HG02642 (cell line): ENCODE measurements at regions not wholly inside any gene's neighbourhood (a gene's known extent, or its start where the extent isn't known, plus 50 kb on each side); places are given as distances from the start of the nearest gene placed in this dataset.
"Not testable (repeated sequence)": the region's sequence is repeated elsewhere in the genome, so short reads cannot be mapped to it uniquely, and the experiment has no call there.

ENCODE experiments used
- ATAC-seq: cut with Tn5 transposase; IDR thresholded peaks from one replicate; pipeline ENCODE4 v1.9.1; 2021; ENCODE audit warnings: mild to moderate bottlenecking; ENCODE audit not compliant: unreplicated experiment, poor library complexity

- ATAC-seq: no peak
These were observed 186.8 kb downstream of the FRK start for GRCh38 chr6:115873901-115874300.

- ATAC-seq: no peak
These were observed 190.2 kb downstream of the FRK start for GRCh38 chr6:115870464-115870863.

GRCh38 chr6:115865914-115866313 is 194.8 kb downstream of the FRK start:
- no peak for ATAC-seq

- no peak for ATAC-seq
These were observed 197.5 kb downstream of the FRK start for GRCh38 chr6:115863211-115863610.

- ATAC-seq: not testable (repeated sequence)
These were observed 199.0 kb downstream of the FRK start for GRCh38 chr6:115861658-115862057.

- ATAC-seq: not testable (repeated sequence)
These were observed 201.1 kb downstream of the FRK start for GRCh38 chr6:115859577-115859976.

GRCh38 chr6:115854866-115855665 is 205.6 kb downstream of the FRK start:
- no peak for ATAC-seq

- ATAC-seq: no peak
These were observed 213.0 kb downstream of the FRK start for GRCh38 chr6:115847671-115848070.

- ATAC-seq: no peak
These were observed 216.7 kb downstream of the FRK start for GRCh38 chr6:115843945-115844344.

GRCh38 chr6:115842338-115842737 is 218.4 kb downstream of the FRK start:
- no peak for ATAC-seq

GRCh38 chr6:115839583-115840181 is 221.0 kb downstream of the FRK start:
- no peak for ATAC-seq

- peak; percentile 88 for ATAC-seq
These were observed 221.8 kb downstream of the FRK start for GRCh38 chr6:115838763-115839401.

- ATAC-seq: no peak
These were observed 222.5 kb downstream of the FRK start for GRCh38 chr6:115838216-115838615.

- not testable (repeated sequence) for ATAC-seq
These were observed 224.3 kb downstream of the FRK start for GRCh38 chr6:115836374-115836773.

GRCh38 chr6:115835314-115835713 is 225.4 kb downstream of the FRK start:
- ATAC-seq: no peak

GRCh38 chr6:115834542-115834941 is 226.1 kb downstream of the FRK start:
- ATAC-seq: not testable (repeated sequence)

- ATAC-seq: no peak
These were observed 227.9 kb downstream of the FRK start for GRCh38 chr6:115832786-115833185.

- ATAC-seq: no peak
These were observed 228.5 kb downstream of the FRK start for GRCh38 chr6:115832186-115832585.

GRCh38 chr6:115830895-115831294 is 229.8 kb downstream of the FRK start:
- peak; percentile 76 for ATAC-seq

GRCh38 chr6:115821798-115822197 is 238.9 kb downstream of the FRK start:
- ATAC-seq: no peak

GRCh38 chr6:115819506-115819905 is 241.2 kb downstream of the FRK start:
- no peak for ATAC-seq
